GM12878 (cell line): ENCODE measurements at regions not wholly inside any gene's neighbourhood (a gene's known extent, or its start where the extent isn't known, plus 50 kb on each side); places are given as distances from the start of the nearest gene placed in this dataset.

Source experiments
- BCLAF1 ChIP-seq: fragments of 450-650 bp; IDR thresholded peaks from 2 replicates; pipeline ENCODE4 v1.6.1; 2017; ENCODE audit warnings: antibody characterized with exemption, mild to moderate bottlenecking, moderate library complexity
- CREB1 ChIP-seq: IDR thresholded peaks from 2 replicates; pipeline ENCODE4 v1.6.1; 2012; ENCODE audit warnings: low read depth, mild to moderate bottlenecking, inconsistent platforms
- CTCF ChIP-seq, 3 experiments: IDR thresholded peaks in 2 of 3; conservative IDR thresholded peaks in 1 of 3; 2 replicates each; pipeline ENCODE4 v1.5.1; 2011; ENCODE audit warnings: low read depth in 3 of 3, low read length in 3 of 3, mild to moderate bottlenecking in 3 of 3, control low read depth in 2 of 3, moderate library complexity in 2 of 3, inconsistent platforms in 1 of 3, mixed read lengths in 1 of 3; ENCODE audit not compliant: control insufficient read depth in 2 of 3, insufficient read depth in 1 of 3; ENCODE audit errors: extremely low read depth in 1 of 3
- FOS ChIP-seq: IDR thresholded peaks from 3 replicates; pipeline ENCODE4 v1.6.1; 2011; ENCODE audit warnings: borderline replicate concordance; ENCODE audit not compliant: insufficient read length; ENCODE audit errors: extremely low read depth
- MXI1 ChIP-seq: fragments of 150-350 bp; IDR thresholded peaks from 2 replicates; pipeline ENCODE4 v1.6.1; 2011; ENCODE audit warnings: low read depth, mild to moderate bottlenecking, inconsistent platforms, low read length, improper control_type of control experiment
- PBX3 ChIP-seq: IDR thresholded peaks from 2 replicates; pipeline ENCODE4 v1.6.1; 2011; ENCODE audit warnings: mild to moderate bottlenecking, low read depth, low read length, moderate library complexity; ENCODE audit not compliant: insufficient replicate concordance
- TAF1 ChIP-seq: IDR thresholded peaks from 2 replicates; pipeline ENCODE4 v1.6.1; 2011; ENCODE audit warnings: mild to moderate bottlenecking, low read depth, low read length, borderline replicate concordance
- TCF12 ChIP-seq: IDR thresholded peaks from 2 replicates; pipeline ENCODE4 v1.6.1; 2011; ENCODE audit warnings: low read depth, mild to moderate bottlenecking, low read length
- USF2 ChIP-seq: IDR thresholded peaks from 2 replicates; pipeline ENCODE4 v1.6.1; 2011; ENCODE audit warnings: low read depth, low read length, improper control_type of control experiment, borderline replicate concordance

GRCh38 chr4:102427371-102427998 lies 73.7 kb upstream of the NFKB1 start:
- TF ChIP-seq MXI1, result no peak
- no peak for TF ChIP-seq FOS
- TF ChIP-seq CREB1, result no peak
- TF ChIP-seq PBX3, result no peak
- no peak for TF ChIP-seq BCLAF1
- no peak for TF ChIP-seq CTCF (IDR thresholded peaks at IDR 0.05 in 2 of 3, conservative IDR thresholded peaks at IDR 0.05 in 1 of 3; ENCODE audit: control insufficient read depth in 2 of 3, extremely low read depth in 1 of 3, insufficient read depth in 1 of 3, low read depth in 3 of 3, low read length in 3 of 3)
- TF ChIP-seq TCF12, result no peak
- no peak for TF ChIP-seq TAF1
- no peak for TF ChIP-seq USF2
